ENCODE measurements at regions not wholly inside any gene's neighbourhood (a gene's known extent, or its start where the extent isn't known, plus 50 kb on each side); places are given as distances from the start of the nearest gene placed in this dataset.
A peak's percentile ranks its signal among the peaks of the same experiment; 100 is the strongest.
"Not testable (repeated sequence)": the region's sequence is repeated elsewhere in the genome, so short reads cannot be mapped to it uniquely, and the experiment has no call there.

GRCh38 chr13:103894626-103895025 is 828.4 kb upstream of the SLC10A2 start:
- DNase-seq = no peak

GRCh38 chr13:103884101-103884723 is 818.0 kb upstream of the SLC10A2 start:
- no peak for DNase-seq

- DNase-seq = peak; percentile 6
Measured at GRCh38 chr13:103883698-103884097, 817.5 kb upstream of the SLC10A2 start.

- DNase-seq = peak; percentile 96
Measured at GRCh38 chr13:103883164-103883563, 816.9 kb upstream of the SLC10A2 start.

- DNase-seq = not testable (repeated sequence)
Measured at GRCh38 chr13:103880146-103880545, 813.9 kb upstream of the SLC10A2 start.

- peak; percentile 52 for DNase-seq
Measured at GRCh38 chr13:103878891-103879605, 812.8 kb upstream of the SLC10A2 start.

GRCh38 chr13:103876571-103876970 is 810.4 kb upstream of the SLC10A2 start:
- peak; percentile 3 for DNase-seq

GRCh38 chr13:103873725-103874124 is 807.5 kb upstream of the SLC10A2 start:
- no peak for DNase-seq

- no peak for DNase-seq
Measured at GRCh38 chr13:103866048-103866447, 799.8 kb upstream of the SLC10A2 start.

GRCh38 chr13:103862525-103862924 is 796.3 kb upstream of the SLC10A2 start:
- no peak for DNase-seq

GRCh38 chr13:103859952-103860351 is 793.7 kb upstream of the SLC10A2 start:
- DNase-seq = no peak

GRCh38 chr13:103852036-103852435 is 785.8 kb upstream of the SLC10A2 start:
- DNase-seq = peak; percentile 2

- no peak for DNase-seq
Measured at GRCh38 chr13:103844471-103844870, 778.3 kb upstream of the SLC10A2 start.

GRCh38 chr13:103839460-103839859 is 773.2 kb upstream of the SLC10A2 start:
- no peak for DNase-seq

- DNase-seq = no peak
Measured at GRCh38 chr13:103835052-103835451, 768.8 kb upstream of the SLC10A2 start.

- no peak for DNase-seq
Measured at GRCh38 chr13:103833294-103833852, 767.2 kb upstream of the SLC10A2 start.

- DNase-seq = peak; percentile 19
Measured at GRCh38 chr13:103815619-103816018, 749.4 kb upstream of the SLC10A2 start.

GRCh38 chr13:103812971-103813370 is 746.8 kb upstream of the SLC10A2 start:
- peak; percentile 1 for DNase-seq

- no peak for DNase-seq
Measured at GRCh38 chr13:103812558-103812957, 746.3 kb upstream of the SLC10A2 start.

GRCh38 chr13:103810026-103810425 is 743.8 kb upstream of the SLC10A2 start:
- no peak for DNase-seq

- no peak for DNase-seq
Measured at GRCh38 chr13:103805771-103806170, 739.6 kb upstream of the SLC10A2 start.

GRCh38 chr13:103803349-103803748 is 737.1 kb upstream of the SLC10A2 start:
- DNase-seq = no peak

- DNase-seq = no peak
Measured at GRCh38 chr13:103799028-103799427, 732.8 kb upstream of the SLC10A2 start.

- DNase-seq = no peak
Measured at GRCh38 chr13:103795892-103796478, 729.8 kb upstream of the SLC10A2 start.
